Fibroblast of peridontal ligament (primary cell): ENCODE measurements at regions not wholly inside any gene's neighbourhood (a gene's known extent, or its start where the extent isn't known, plus 50 kb on each side); places are given as distances from the start of the nearest gene placed in this dataset.
"Not testable (repeated sequence)": the region's sequence is repeated elsewhere in the genome, so short reads cannot be mapped to it uniquely, and the experiment has no call there.

Source experiments
- DNase-seq: peaks from one replicate; pipeline ENCODE4 v3.0.0-alpha.2; 2010; ENCODE audit errors: extremely low read depth

- no peak for DNase-seq
Observed at GRCh38 chr15:95075792-95076677, 844.7 kb downstream of the MCTP2 start.

GRCh38 chr15:95076678-95076990 lies 845.3 kb downstream of the MCTP2 start:
- DNase-seq, result no peak

GRCh38 chr15:95078003-95078402 lies 846.6 kb downstream of the MCTP2 start:
- DNase-seq, result no peak

- not testable (repeated sequence) for DNase-seq
Observed at GRCh38 chr15:95080228-95080627, 848.9 kb downstream of the MCTP2 start.

DNA sequence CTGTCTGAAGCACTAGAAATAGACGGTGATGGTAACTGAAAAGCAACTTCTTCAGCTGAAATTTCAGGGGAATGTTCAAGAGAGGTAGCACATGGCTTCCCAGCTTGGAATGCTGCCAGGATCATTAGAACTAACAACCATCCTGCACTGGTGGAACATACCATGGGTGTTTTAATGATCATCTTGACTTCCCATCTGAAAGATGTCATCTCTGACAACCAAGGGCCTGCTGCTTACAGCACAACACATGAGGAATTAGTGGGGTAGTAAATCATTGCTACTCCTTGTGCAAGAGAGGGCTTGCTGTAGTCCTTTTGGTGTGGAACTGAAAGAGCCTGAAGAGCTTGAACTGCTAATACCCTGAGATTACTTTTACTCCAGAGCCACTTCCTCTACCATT lies 853.7 kb downstream of the MCTP2 start:
- no peak for DNase-seq

DNA sequence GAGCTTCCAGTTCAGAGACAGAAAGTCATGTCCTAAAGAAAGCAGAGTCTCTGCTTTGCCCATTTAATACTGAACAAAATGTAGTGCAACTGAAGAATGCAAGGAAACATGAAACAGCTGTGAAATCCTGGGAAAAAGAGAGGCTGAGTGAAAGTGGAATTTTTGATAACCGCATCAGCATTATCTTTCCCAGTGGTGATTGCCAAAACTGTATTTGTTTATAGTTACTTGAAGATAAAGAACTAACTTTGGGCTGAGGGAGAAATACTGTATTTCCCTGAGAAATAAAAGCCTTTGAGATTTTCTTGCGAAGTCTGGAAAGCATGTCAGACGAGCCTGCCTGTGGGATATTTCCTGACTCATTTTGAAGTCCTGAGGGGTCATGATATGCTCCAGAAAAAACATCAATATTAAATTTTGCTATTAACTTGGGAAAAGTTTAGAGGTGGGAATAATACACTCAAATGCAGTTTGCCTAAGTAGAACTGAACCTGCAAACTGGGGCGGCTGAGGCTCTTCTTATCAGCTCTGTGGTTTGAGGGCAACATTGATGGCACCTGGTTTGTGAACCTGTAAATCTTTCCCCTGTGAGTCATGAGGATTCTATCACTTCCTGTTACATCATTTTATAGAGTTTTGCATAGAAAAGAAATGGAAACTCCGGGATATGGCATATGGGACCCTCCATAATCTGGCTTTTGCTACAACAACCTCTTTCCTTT lies 855.3 kb downstream of the MCTP2 start:
- DNase-seq, result peak; percentile 1

DNA sequence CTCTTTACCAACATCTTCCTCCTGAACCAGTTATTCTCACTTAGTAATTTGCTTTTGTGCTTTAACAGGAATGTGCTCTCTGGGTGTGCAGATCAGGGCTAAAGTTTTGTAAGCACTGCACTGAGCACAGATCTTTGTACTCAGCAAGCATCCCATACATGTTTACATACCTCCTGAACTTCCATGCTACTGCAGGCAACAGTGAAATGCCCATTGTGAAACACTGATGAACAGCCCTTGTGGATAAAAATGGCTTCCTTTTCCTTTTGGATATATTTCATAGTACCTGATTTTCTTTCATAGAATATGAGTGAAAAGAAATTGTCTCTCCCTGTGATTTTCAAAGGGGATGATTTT lies 855.9 kb downstream of the MCTP2 start:
- no peak for DNase-seq

- DNase-seq, result no peak
Observed at GRCh38 chr15:95091444-95091843, 860.1 kb downstream of the MCTP2 start.

DNA sequence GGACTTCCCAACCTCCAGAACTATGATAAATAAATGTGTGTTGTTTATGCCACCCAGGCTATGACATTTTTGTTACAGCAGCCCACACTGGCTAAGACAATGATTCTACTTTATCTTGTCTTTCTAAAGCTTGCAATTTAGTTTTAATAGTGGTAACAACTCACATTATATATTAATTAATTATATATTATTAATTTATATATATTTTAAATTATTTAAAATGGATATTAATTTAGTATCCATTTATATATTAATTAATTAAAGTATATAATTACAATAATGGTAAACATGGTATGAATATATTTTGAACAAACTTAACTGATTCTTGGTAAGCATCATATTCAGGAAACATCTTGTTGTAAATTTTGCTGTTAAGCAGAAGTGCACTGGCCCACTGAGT lies 863.9 kb downstream of the MCTP2 start:
- DNase-seq, result no peak

GRCh38 chr15:95096651-95097050 lies 865.3 kb downstream of the MCTP2 start:
- DNase-seq, result no peak

DNA sequence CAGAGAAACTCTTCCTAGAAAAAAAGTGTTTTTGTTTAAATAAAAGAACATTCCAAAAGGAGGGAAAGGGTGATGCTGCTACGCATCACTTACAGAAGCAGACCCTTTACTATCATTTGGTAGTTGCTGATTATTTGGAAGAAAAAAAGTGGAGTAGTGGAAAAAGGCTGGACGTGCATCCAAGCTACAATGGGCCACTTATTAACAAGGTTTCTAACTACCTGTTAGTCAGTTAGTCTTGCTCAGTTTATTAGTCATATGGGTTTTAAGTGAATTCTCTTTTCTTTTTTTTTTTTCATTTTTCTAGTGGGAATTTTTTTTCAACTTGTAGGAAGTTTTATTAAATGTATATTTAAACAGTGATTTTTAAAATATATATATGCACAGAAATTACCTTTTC lies 866.0 kb downstream of the MCTP2 start:
- no peak for DNase-seq

DNA sequence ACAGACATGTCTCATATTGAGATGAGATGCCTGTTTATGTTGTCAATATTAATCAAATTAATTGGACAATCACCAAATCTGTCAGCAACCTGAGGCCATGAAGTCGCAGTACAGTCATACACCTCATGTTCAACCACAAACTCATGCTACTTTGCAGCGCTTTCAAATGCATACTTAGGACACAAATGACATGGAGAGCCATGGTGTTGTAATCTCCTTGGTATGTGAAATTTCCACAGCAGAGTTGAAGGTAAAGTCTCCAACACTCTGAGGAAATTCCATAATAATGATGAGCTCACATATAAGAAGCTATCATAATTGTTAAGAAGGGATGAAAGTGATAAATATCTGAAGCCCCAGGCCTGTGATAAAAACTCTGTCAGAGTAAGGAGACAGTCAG lies 873.9 kb downstream of the MCTP2 start:
- no peak for DNase-seq

GRCh38 chr15:95106801-95107200 lies 875.4 kb downstream of the MCTP2 start:
- DNase-seq, result no peak

DNA sequence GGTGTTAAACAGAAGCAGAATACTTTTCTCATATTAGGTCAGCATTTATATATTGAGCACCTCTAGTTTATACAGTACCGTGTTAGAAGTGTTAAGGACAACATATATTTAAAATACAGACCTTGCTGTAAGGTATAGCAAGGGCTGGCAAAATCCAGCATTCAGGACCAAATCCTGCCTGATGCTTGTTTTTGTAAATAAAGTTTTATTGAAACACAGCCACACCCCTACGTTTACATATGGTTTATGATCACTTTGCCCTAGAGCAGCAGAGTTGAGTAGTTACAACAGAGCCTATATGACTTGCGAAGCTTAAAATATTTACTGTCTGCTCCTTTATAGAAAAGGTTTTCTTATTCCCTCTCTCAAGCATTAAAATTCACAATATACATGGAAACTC lies 877.3 kb downstream of the MCTP2 start:
- DNase-seq, result no peak

DNA sequence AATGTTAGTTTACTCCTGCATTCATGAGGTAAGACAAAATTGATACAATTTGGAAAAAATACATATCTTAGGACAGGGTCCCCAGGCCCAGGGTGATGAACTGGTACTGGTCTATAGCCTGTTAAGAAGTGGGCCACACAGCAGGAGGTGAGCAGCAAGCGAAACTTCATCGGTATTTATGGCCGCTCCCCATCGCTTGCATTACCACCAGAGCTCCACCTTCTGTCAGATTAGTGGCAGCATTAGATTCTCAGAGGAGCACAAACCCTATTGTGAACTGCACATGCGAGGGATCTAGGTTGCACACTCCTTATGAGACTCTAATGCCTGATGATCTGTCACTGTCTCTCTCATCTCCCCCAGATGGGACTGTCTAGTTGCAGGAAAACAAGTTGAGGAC lies 880.6 kb downstream of the MCTP2 start:
- no peak for DNase-seq

GRCh38 chr15:95113041-95113440 lies 881.7 kb downstream of the MCTP2 start:
- DNase-seq, result no peak

DNA sequence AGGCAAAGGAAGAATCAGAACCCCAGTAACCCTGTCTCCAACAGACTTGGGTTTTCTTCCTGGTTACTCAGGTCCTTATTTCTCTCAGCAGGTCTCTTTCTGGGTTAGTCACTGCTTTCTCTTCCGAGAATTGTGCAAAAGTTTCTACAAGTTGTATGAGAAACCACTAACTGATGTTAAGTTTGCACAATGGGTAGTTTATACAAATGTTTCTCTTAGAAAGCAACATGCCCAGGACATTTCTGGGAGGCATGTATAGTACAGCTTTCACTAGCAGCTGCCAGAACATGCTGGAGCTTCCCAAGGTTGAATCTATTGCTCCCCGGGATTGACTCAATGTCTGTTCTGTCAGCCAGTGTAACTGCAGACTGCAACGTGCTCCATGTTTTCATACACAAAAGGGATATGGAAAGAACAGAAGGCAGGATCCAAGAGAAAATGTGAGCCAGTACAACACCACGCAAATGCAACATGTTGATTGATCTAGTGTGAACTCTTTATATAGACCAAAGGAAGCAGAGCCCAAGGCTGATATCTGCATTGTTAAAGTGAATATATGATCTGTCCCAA lies 887.8 kb downstream of the MCTP2 start:
- no peak for DNase-seq

GRCh38 chr15:95120595-95120994 lies 889.2 kb downstream of the MCTP2 start:
- no peak for DNase-seq

GRCh38 chr15:95121191-95121590 lies 889.8 kb downstream of the MCTP2 start:
- no peak for DNase-seq

- DNase-seq, result no peak
Observed at GRCh38 chr15:95125803-95126202, 894.4 kb downstream of the MCTP2 start.

DNA sequence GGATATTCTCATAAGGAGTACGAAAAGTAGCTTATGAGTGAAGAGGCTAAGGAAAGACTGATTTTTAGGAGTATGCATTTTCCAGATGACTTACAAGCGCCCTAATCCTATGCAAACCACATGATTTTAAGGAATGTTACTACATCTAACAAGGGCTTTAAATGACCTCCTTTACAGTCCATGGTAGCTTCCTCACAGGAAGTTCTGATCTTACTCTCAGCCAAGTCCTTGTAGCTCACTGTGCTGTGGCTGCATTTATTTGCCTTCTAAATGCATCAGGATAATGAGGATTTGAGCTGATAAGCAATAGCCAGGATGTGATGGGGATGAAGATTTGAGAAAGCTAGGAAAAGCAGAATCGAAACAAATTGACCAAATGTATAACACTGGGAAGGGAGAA lies 896.0 kb downstream of the MCTP2 start:
- no peak for DNase-seq

GRCh38 chr15:95129574-95129973 lies 898.2 kb downstream of the MCTP2 start:
- no peak for DNase-seq

GRCh38 chr15:95131131-95131556 lies 899.8 kb downstream of the MCTP2 start:
- no peak for DNase-seq
